ENCODE measurements at regions not wholly inside any gene's neighbourhood (a gene's known extent, or its start where the extent isn't known, plus 50 kb on each side); places are given as distances from the start of the nearest gene placed in this dataset.
"Not testable (repeated sequence)": the region's sequence is repeated elsewhere in the genome, so short reads cannot be mapped to it uniquely, and the experiment has no call there.

DNA sequence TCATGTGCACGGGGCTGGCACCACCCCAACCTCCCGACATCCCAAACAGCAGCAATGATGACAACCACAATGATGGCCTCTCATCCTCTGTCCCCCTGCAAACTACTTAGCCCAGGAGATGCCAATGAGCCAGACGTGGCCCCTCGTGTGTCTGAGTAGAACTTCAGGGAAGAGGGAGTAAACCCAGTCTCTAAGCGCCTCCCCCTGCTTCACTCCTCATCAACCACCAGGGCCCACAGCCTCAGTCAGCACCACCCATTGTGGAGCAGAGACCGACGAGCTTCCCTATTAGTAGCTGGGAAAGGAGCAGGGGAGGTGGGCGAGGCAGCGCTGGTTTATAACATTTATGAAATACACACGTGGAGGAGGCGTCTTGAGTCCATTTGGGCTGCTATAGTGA, 182.7 kb upstream of the SFSWAP start:
- TF ChIP-seq JUND (IDR thresholded peaks at IDR 0.05; ENCODE audit: low read depth), result no peak
- in situ Hi-C loops (cut with HindIII; ENCODE audit: low pct_unique_long_range_greater_than_20kb, low sequenced_read_pairs), result no loop called here
- DNase-seq (ENCODE audit: low read depth in 1 of 2, low spot score in 1 of 2), result no peak

DNA sequence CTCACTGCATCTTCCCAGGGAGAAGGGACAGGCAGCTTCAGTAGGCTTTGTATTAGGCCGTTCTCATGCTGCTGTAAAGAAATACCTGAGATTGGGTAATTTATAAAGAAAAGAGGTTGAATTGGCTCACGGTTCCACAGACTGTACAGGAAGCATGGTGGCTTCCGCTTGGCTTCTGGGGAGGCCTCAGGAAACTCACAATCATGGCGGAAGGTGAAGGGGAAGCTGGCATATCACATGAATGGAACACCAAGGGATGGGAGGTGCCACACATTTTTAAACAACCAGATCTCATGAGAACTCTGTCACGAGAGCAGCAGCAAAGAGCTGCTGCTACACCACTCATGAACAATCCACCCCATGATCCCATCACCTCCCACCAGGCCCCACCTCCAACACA, 182.2 kb upstream of the SFSWAP start:
- in situ Hi-C loops (cut with HindIII; ENCODE audit: low pct_unique_long_range_greater_than_20kb, low sequenced_read_pairs), result no loop called here
- no peak for TF ChIP-seq JUND (IDR thresholded peaks at IDR 0.05; ENCODE audit: low read depth)
- no peak for DNase-seq (ENCODE audit: low read depth in 1 of 2, low spot score in 1 of 2)

DNA sequence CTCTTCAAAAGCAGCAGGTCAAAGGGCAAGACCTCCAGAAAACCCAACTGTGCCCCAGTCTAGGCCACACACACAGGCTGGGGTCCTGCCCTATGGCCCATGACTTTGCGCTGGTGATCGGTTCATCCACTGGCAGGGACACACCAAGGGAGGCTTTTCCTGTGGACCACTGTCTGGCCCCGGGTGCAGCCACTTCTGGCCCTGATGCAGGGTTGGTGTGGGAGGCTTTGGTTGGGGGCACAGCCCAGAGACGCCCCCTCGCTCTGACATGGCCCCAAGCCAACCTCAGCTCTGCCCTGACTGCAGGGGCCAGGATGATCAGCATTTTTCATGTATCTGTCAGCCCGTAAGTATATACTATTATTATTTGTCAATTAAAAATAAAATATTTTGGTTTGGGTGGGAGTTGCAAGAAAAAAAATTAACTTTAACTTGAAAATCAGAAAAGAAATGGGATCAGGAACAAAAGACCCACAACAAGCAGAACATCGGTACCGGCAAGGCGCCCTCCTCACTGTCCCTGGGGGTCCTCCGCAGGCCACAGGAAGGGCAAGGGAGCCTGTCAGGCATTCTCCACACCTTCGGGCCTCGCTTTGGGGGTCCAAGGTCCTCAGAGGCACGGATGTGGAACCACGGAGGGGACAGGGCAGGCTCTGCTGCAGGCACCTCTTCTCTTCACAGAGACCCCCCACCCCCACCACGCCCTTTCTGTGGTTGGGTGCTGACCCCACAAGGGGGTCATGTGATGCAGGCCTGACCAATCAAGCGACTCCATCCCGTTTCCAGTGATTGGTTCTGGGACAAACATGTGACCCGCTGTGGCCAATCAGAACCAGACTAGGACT, 181.5 kb upstream of the SFSWAP start:
- TF ChIP-seq JUND (IDR thresholded peaks at IDR 0.05; ENCODE audit: low read depth), result no peak
- no peak for DNase-seq (ENCODE audit: low read depth in 1 of 2, low spot score in 1 of 2)
- in situ Hi-C loops (cut with HindIII; ENCODE audit: low pct_unique_long_range_greater_than_20kb, low sequenced_read_pairs), result no loop called here

DNA sequence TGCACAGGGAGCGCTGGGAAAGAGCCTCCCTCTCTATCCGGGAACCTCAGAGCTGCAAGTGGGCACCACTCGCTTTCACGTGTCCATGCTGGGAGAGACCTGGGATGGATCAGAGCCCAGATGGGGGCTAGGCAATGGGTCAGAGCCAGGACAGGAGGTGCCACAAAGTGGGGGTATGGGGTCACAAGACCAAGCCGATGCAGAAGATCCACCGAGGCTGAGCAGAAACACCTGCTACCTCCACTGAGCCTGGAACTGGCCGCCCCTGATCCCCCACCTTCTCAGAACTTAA, 180.9 kb upstream of the SFSWAP start:
- TF ChIP-seq JUND (IDR thresholded peaks at IDR 0.05; ENCODE audit: low read depth), result no peak
- DNase-seq (ENCODE audit: low read depth in 1 of 2, low spot score in 1 of 2), result no peak
- in situ Hi-C loops (cut with HindIII; ENCODE audit: low pct_unique_long_range_greater_than_20kb, low sequenced_read_pairs), result no loop called here

DNA sequence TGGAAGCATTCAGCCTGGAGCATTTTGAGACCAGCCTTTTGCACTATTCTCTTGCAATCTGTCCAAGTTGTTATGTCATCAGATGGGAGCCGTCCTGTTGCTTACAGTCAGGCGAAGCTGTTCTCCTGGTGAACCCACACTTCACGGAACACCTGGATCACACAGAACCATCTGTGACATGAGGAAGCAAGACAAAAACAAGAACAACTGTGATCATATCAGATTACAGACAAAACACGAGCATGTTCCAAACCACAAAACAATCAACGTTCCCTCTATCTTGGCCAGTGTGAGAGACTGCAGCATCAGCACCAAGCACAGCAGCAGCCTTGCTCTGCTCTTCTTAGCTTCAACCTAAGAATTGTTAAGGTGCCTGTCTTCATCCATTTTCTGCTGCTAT, 180.5 kb upstream of the SFSWAP start:
- no peak for DNase-seq (ENCODE audit: low read depth in 1 of 2, low spot score in 1 of 2)
- no peak for TF ChIP-seq JUND (IDR thresholded peaks at IDR 0.05; ENCODE audit: low read depth)
- in situ Hi-C loops (cut with HindIII; ENCODE audit: low pct_unique_long_range_greater_than_20kb, low sequenced_read_pairs), result no loop called here

DNA sequence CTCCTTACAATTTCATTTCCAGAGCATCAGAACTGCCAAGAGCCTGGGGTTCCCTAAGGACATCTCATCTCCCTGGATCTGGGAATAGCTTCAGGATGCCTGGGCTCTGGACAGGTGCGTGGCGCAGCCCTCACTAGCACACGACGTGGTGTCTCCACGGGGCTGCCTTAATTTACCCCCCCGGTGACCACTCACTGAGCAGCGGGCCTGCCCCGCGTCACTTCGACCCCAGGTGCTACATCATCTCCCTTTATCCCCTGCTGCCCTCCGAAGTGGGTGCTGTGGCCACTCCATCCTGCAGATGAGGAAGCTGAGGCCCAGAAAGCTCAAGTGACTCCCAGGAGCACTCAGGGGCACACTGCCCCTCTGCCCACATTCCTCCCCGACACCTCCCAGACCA, 177.8 kb upstream of the SFSWAP start:
- DNase-seq (ENCODE audit: low read depth in 1 of 2, low spot score in 1 of 2), result no peak
- in situ Hi-C loops (cut with HindIII; ENCODE audit: low pct_unique_long_range_greater_than_20kb, low sequenced_read_pairs), result no loop called here
- no peak for TF ChIP-seq JUND (IDR thresholded peaks at IDR 0.05; ENCODE audit: low read depth)

DNA sequence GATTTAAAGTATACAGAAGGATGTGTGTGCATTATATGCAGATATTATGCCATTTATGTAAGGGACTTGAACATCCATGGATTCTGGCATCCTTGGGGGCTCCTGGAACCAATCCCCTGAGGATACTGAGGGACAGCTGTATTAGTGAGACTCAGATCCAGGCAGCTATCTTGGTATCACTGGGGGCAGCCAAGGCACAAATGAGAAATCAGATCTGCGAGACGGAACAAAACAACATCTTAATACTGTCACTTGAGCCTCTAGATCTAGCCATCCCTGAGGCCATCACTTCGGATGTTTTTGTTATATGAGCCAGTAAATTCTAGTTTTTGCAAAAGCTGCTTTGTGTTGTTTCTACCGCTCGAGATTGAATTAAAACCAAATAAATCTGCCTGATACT, 175.1 kb upstream of the SFSWAP start:
- in situ Hi-C loops (cut with HindIII; ENCODE audit: low pct_unique_long_range_greater_than_20kb, low sequenced_read_pairs), result no loop called here
- DNase-seq (ENCODE audit: low read depth in 1 of 2, low spot score in 1 of 2), result no peak
- TF ChIP-seq JUND (IDR thresholded peaks at IDR 0.05; ENCODE audit: low read depth), result no peak

DNA sequence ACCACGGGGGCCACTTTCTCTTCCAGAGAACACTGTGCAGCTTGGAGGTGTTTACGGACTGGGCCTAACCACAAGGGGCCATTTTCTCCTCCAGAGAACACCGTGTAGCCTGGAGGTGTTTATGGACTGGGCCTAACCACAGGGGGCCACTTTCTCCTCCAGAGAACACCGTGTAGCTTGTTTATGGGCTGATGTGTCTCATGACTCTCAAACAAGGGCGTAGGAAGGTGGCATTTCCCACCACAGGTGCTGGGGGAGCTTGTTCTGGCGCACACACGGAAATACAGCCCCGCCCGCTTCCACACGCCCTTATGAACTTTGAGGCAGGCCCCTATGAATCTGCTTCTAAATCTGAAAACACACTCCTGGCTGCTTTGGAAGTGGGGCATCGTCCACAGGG, 174.6 kb upstream of the SFSWAP start:
- DNase-seq (ENCODE audit: low read depth in 1 of 2, low spot score in 1 of 2), result no peak
- no peak for TF ChIP-seq JUND (IDR thresholded peaks at IDR 0.05; ENCODE audit: low read depth)

DNA sequence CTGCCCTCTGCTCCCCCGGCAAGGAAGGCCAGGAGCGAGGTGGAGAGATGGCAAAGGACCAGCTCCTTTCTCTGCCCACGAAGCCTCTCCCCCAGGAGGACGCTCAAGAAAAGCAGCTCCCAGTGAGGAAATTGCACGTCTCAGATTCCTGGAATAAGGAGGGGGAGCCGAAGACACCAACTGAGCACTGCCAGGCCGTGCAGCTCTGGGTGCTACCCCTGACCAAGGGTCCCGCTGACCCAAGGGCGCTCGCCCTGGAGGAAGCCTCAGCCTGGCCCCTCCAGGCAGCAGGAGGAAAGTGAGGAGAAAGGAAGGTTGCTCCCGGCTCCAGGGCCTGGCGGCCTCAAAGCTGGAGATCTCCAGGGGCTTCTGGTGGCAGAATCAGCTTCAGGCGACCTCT, 174.1 kb upstream of the SFSWAP start:
- no peak for TF ChIP-seq JUND (IDR thresholded peaks at IDR 0.05; ENCODE audit: low read depth)
- no peak for DNase-seq (ENCODE audit: low read depth in 1 of 2, low spot score in 1 of 2)
- in situ Hi-C loops (cut with HindIII; ENCODE audit: low pct_unique_long_range_greater_than_20kb, low sequenced_read_pairs), result no loop called here

More for the DNA sequence above, 174.6 kb upstream of the SFSWAP start:
- in situ Hi-C loops (cut with HindIII; ENCODE audit: low pct_unique_long_range_greater_than_20kb, low sequenced_read_pairs), result no loop called here

DNA sequence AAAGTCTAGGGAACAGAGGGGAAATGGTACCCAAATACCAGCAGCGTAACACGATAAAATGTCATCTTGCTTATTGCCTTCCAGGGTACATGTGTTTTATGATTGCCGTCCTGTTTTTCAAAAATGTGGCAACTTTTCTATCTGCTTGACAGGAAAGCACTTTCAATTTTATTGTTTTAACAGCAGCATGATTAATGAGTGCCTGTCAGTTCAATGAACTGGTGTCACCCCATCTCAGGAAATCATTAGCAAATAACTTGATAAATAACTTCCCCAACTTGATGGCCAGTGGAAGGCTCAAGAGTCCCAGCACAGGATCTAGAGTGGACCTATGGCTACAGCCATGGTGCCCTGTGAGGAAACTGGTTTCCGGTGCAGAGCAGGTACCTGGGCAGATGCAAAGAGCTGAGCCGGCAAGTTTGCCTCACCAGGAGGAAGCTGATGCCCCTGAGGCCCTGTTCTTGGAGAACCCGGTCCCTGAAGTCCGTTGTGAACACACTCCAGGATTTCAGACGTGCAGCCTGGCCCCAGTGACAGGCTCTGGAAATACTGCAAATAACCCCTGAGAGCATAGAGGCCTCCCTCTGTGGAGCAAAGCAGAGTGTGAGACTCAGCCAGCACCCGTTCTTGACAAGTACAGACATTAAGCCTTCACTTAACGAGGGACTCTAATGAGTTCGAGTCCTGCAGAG, 173.5 kb upstream of the SFSWAP start:
- no peak for TF ChIP-seq JUND (IDR thresholded peaks at IDR 0.05; ENCODE audit: low read depth)
- no peak for DNase-seq (ENCODE audit: low read depth in 1 of 2, low spot score in 1 of 2)
- in situ Hi-C loops (cut with HindIII; ENCODE audit: low pct_unique_long_range_greater_than_20kb, low sequenced_read_pairs), result no loop called here

DNA sequence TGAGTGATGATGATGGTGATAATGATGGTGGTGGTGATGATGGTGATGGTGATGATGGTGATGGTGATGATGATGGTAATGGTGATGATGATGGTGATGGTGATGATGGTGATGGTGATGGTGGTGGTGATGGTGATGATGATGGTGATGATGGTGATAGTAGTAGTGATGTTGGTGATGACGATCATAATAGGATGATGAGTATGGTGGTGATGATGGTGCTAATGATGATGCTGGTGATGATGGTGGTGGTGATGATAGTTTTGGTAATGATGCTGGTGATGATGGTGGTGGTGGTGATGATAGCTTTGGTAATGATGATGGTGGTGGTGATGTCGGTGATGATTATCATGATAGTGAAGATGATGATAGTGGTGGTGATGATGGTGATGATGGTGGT, 171.5 kb upstream of the SFSWAP start:
- in situ Hi-C loops (cut with HindIII; ENCODE audit: low pct_unique_long_range_greater_than_20kb, low sequenced_read_pairs), result no loop called here
- DNase-seq (ENCODE audit: low read depth in 1 of 2, low spot score in 1 of 2), result no peak
- TF ChIP-seq JUND (IDR thresholded peaks at IDR 0.05; ENCODE audit: low read depth), result no peak

DNA sequence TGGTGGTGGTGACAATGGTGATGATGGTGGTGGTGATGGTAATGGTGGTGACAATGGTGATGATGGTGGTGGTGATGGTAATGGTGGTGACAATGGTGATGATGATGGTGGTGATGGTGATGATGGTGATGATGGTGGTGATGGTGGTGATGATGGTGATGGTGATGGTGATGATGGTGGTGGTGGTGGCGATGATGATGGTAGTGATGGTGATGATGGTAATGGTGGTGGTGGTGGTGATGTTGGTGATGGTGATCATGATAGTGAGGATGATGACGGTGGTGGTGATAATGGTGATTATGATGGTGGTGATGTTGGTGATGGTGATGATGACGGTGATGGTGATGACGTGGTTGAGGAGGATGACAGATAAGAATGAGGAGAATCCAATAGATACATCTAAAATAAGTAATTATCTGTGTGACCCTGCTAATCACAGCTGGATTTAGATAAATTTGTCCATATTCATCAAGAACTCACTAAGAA, 170.7 kb upstream of the SFSWAP start:
- in situ Hi-C loops (cut with HindIII; ENCODE audit: low pct_unique_long_range_greater_than_20kb, low sequenced_read_pairs), result no loop called here
- TF ChIP-seq JUND (IDR thresholded peaks at IDR 0.05; ENCODE audit: low read depth), result no peak
- no peak for DNase-seq (ENCODE audit: low read depth in 1 of 2, low spot score in 1 of 2)

DNA sequence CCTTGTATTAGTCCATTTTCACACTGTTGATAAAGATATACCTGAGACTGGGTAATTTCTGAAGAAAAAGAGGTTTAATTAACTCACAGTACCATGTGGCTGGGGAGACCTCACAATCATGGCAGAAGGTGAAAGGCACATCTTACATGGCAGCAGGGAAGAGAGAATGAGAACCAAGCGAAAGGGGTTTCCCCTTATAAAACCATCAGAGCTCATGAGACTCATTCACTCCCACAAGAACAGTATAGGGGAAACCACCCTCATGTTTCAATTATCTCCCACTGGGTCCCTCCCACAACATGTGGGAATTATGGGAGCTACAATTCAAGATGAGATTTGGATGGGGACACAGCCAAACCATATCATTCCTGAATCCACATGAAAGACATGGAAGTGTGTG, 169.4 kb upstream of the SFSWAP start:
- in situ Hi-C loops (cut with HindIII; ENCODE audit: low pct_unique_long_range_greater_than_20kb, low sequenced_read_pairs), result not testable (repeated sequence)

More for the DNA sequence above, 169.4 kb upstream of the SFSWAP start:
- DNase-seq (ENCODE audit: low read depth in 1 of 2, low spot score in 1 of 2), result not testable (repeated sequence)

Data from T47D (cell line).